GM12875 (cell line): ENCODE measurements at regions not wholly inside any gene's neighbourhood (a gene's known extent, or its start where the extent isn't known, plus 50 kb on each side); places are given as distances from the start of the nearest gene placed in this dataset.

Experiments
- H3K4me3 ChIP-seq: one replicate; pipeline ENCODE4 v1.5.1; 2011; ENCODE audit warnings: low read depth, low read length, control low read depth
- CTCF ChIP-seq: IDR thresholded peaks from 2 replicates; pipeline ENCODE4 v1.5.1; 2011; ENCODE audit warnings: low read depth, mild to moderate bottlenecking, control low read depth, inconsistent platforms, low read length, moderate library complexity, borderline replicate concordance; ENCODE audit not compliant: insufficient read depth

- no peak overlapping the region for H3K4me3 ChIP-seq
- no peak for TF ChIP-seq CTCF
These were observed 210.7 kb upstream of the SLC10A2 start for GRCh38 chr13:103276775-103277498.

- no peak overlapping the region for H3K4me3 ChIP-seq
- TF ChIP-seq CTCF: no peak
These were observed 209.5 kb upstream of the SLC10A2 start for GRCh38 chr13:103275722-103276121.

GRCh38 chr13:103275081-103275480 lies 208.9 kb upstream of the SLC10A2 start:
- no peak for TF ChIP-seq CTCF
- H3K4me3 ChIP-seq: no peak overlapping the region

- no peak for TF ChIP-seq CTCF
- no peak overlapping the region for H3K4me3 ChIP-seq
These were observed 207.6 kb upstream of the SLC10A2 start for GRCh38 chr13:103273825-103274224.

GRCh38 chr13:103272770-103273169 lies 206.6 kb upstream of the SLC10A2 start:
- no peak for TF ChIP-seq CTCF
- no peak overlapping the region for H3K4me3 ChIP-seq

- no peak overlapping the region for H3K4me3 ChIP-seq
- TF ChIP-seq CTCF: no peak
These were observed 197.2 kb upstream of the SLC10A2 start for GRCh38 chr13:103263448-103263847.

- no peak for TF ChIP-seq CTCF
- no peak overlapping the region for H3K4me3 ChIP-seq
These were observed 189.5 kb upstream of the SLC10A2 start for GRCh38 chr13:103255587-103256301.
